Adipose tissue (tissue), 3 donors: ENCODE measurements at regions not wholly inside any gene's neighbourhood (a gene's known extent, or its start where the extent isn't known, plus 50 kb on each side); places are given as distances from the start of the nearest gene placed in this dataset.
"Not testable (repeated sequence)": the region's sequence is repeated elsewhere in the genome, so short reads cannot be mapped to it uniquely, and the experiment has no call there.

Experiments used
- H3K27ac ChIP-seq: one replicate; pipeline ENCODE4 v1.5.1; 2013; ENCODE audit warnings: low read depth, low read length
- WGBS, 3 donors: extraction: QIAGEN DNeasy Blood & Tissue Kit; methylation state at CpG; one replicate each; pipeline ENCODE4 v1.1.7; 2013; 5-methylcytosine and 5-hydroxymethylcytosine counted together
- donor health status: healthy with polysubstance abuse.
- donor health status: Bipolar disorder and iron deficiency.
- donor health status: healthy.

DNA sequence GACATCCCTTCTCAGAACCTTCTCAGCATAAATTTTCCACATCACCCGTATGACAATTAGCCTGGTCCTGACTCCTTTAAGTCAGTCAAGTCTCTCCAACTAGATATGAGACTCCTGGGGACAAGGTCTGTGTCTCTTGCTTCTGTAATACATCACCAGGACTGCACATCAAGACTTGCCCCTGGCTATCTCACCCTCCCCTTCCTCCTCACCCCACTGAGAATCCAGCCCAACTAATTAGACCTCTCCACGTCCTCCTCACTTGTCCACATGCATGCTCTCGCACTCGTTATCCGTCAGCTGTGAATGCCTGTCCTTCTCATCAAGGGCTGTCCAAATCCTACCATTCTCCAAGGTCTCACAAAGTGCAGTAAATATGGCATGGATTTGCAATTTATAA lies 542.8 kb downstream of the PTPRU start:
- no peak overlapping the region for H3K27ac ChIP-seq
- WGBS, 3 donors, result 72 to 85% (median 84%) methylated on average over 5 of the region's 5 CpGs

DNA sequence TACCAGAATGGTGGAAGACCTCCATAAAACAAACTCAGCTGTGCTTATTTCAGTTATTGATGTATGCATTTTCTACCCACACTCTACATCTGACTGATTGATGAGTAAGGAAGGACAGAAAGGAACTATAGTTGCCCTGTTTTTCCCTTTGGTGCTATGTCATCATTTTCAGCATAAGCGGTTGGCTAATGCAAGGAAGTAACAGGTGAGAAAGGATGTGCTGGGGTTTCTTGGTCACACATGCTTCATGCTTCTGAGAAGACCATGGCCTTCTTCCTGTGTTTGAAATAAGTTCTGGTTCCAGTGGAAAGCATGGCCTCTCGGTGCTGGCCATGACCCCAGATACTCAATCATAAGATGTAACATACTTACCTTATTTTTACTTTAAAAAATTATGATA lies 541.2 kb downstream of the PTPRU start:
- H3K27ac ChIP-seq, result no peak overlapping the region
- 84 to 92% (median 88%) methylated on average over 2 of the region's 2 CpGs for WGBS, 3 donors

- no peak overlapping the region for H3K27ac ChIP-seq
- WGBS, 3 donors, result 88 to 99% (median 88%) methylated on average over 2 of the region's 2 CpGs
Observed at GRCh38 chr1:29774355-29774754, 538.0 kb downstream of the PTPRU start.

DNA sequence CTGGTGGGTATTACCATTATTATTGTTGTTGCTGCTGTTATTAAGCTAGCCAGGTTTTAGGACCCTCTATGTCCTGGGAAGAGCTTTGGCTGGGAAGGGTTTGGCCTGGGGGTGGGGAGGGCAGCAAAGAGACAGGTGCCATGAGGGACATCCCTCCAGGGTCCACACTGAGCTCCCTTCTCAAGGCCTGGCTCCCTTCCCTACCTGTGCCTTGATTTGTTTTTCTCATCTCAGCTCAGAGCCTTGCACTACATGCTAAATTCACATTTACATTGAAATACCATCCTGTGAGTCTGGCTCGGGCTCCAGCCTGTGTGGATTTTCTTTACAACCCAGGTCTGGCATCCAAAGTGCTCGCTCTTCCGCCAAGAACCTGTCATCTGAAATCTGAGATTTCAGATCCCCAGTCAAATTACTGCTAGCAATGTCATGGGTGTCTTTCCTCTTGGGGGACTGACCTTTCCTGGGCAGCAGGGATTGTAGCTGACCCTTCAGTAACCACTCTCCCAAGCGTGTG lies 536.3 kb downstream of the PTPRU start:
- no peak overlapping the region for H3K27ac ChIP-seq
- 59 to 65% (median 60%) methylated on average over 4 of the region's 4 CpGs for WGBS, 3 donors

DNA sequence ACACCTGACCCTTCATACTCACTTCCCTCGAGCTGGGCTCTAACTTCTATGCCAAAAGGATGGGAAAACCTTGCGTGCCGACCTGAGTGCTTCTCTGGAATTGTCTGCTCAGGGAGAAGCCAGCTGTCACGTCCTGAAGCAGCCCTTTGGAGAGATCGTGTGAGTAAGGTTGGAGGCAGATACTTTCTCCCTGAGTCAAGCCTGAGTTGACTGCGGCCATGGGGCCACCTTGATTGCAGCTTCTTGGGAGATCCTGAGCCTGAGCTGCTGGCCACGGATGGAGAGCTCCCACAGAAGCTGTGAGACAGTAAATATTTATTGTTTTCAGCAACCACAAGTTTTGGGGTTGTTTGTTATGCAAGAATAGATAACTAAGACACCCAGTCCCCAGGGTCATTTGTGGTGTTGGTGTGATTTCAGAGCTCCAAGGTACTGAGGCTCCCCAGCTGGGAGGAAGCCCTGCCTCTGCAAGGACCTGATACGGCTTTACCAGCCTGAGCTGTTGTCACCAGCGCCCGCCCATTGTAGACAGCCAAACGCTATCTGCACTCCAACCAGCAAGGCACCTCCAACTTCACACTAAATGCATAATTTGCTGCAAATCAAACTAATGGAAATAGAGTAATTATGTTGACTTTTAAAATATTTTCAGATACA lies 531.6 kb downstream of the PTPRU start:
- H3K27ac ChIP-seq, result no peak overlapping the region
- 51 to 59% (median 56%) methylated on average over 11 of the region's 11 CpGs for WGBS, 3 donors

DNA sequence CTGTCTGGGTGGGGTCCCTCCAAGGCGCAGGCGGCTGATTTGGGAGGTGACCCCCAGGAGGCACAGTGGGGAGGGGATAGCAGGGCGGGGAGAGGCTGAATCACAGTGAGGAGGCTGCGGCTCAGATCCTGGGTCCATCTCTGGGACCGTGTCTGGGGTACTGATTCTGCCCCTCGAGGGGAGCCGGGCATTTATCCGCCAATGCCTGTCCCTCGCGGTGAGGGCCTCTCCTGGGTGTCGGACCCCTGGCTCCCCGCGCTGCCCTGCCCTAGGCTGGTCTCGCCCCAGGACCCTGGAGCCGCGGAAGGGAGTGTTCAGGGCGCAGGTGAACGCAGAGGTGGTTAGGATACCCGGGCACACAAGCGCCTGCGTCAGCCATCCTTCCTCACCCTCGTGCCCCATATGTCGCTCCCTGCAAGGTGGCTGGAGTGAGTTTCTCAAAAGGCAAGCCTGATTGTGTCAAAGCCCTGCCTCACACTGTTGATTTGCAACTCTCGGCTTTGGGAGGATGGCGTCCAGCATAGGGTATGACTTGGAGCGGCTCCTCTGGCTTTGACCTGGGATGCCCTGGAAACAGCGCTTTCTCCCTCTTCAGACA lies 530.9 kb downstream of the PTPRU start:
- WGBS, 3 donors, result 65 to 69% (median 68%) methylated on average over 27 of the region's 27 CpGs
- no peak overlapping the region for H3K27ac ChIP-seq

- WGBS, 3 donors, result 81 to 89% (median 89%) methylated on average over 3 of the region's 3 CpGs
Observed at GRCh38 chr1:29762635-29763034, 526.3 kb downstream of the PTPRU start.

GRCh38 chr1:29761159-29761928 lies 525.0 kb downstream of the PTPRU start:
- no peak overlapping the region for H3K27ac ChIP-seq
- 56 to 66% (median 57%) methylated on average over 4 of the region's 4 CpGs for WGBS, 3 donors

More at GRCh38 chr1:29762635-29763034, 526.3 kb downstream of the PTPRU start:
- no peak overlapping the region for H3K27ac ChIP-seq

GRCh38 chr1:29760067-29760564 lies 523.8 kb downstream of the PTPRU start:
- 86 to 91% (median 90%) methylated on average over 7 of the region's 7 CpGs for WGBS, 3 donors
- H3K27ac ChIP-seq, result no peak overlapping the region

DNA sequence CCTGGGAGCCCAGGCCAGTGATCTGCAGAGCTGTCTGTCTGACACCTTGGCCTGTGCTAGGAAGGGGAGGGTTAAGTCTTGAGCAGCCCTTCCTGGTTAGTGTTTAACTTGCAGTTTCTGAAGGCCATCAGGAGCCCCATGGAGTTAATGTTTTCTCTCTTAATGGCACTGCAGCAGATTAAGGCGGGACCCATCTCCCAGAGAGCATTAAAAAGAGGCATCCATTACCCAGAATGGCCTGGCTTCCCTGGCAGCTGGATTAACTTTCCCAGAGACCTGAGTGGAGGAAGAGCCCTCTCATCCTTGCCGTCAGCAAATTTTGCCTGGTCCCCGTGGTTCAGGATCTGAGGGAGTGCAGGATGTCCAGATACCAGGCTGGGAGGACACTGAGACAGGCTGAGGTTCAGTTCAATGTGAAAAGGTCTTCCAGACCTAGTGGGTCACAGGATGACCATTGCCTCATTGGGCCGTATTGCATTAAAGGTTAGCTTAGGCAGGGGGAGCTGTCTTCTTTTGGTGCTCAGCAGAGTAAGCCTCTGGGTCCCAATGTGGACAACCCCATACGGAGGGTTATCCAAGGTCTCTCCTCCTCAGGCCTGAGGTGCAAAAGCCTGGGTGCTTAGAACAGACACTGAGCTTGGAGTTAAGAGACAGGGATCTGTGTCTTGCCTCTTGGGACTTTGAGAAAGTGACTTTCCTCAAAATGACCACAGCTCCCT lies 522.6 kb downstream of the PTPRU start:
- H3K27ac ChIP-seq, result no peak overlapping the region
- WGBS, 3 donors, result 26 to 42% (median 41%) methylated on average over 5 of the region's 5 CpGs

GRCh38 chr1:29757866-29758780 lies 521.8 kb downstream of the PTPRU start:
- no peak overlapping the region for H3K27ac ChIP-seq
- 60 to 63% (median 62%) methylated on average over 8 of the region's 8 CpGs for WGBS, 3 donors

GRCh38 chr1:29756901-29757725 lies 520.8 kb downstream of the PTPRU start:
- 73 to 80% (median 74%) methylated on average over 11 of the region's 11 CpGs for WGBS, 3 donors
- no peak overlapping the region for H3K27ac ChIP-seq

- no peak overlapping the region for H3K27ac ChIP-seq
- 81 to 86% (median 82%) methylated on average over 5 of the region's 5 CpGs for WGBS, 3 donors
Observed at GRCh38 chr1:29756498-29756897, 520.2 kb downstream of the PTPRU start.

DNA sequence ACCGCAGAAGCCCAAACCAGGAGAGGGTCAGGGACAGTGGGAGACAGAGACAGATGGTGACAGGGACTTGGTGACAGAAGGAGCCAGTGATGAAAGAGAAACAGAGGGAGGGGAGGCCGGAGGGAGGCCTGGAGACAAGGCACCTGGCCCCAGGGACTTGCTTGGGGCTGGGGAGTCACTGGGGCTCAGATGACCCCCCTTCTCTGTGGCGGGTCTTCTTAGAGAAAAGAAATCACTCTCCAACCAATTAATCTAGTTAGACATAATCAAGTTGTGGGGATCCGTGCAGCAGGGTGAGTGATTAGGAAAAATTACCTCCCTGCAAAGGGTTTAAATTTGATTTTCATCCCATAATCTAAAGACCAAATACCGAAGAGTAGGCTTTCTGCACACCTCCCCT lies 519.8 kb downstream of the PTPRU start:
- WGBS, 3 donors, result 63 to 67% (median 66%) methylated on average over 4 to 5 of the region's 5 CpGs
- H3K27ac ChIP-seq, result no peak overlapping the region

- not testable (repeated sequence) for H3K27ac ChIP-seq
- WGBS, 3 donors, result 59 to 77% (median 68%) methylated on average over 5 to 6 of the region's 6 CpGs
Observed at GRCh38 chr1:29755412-29756015, 519.2 kb downstream of the PTPRU start.

DNA sequence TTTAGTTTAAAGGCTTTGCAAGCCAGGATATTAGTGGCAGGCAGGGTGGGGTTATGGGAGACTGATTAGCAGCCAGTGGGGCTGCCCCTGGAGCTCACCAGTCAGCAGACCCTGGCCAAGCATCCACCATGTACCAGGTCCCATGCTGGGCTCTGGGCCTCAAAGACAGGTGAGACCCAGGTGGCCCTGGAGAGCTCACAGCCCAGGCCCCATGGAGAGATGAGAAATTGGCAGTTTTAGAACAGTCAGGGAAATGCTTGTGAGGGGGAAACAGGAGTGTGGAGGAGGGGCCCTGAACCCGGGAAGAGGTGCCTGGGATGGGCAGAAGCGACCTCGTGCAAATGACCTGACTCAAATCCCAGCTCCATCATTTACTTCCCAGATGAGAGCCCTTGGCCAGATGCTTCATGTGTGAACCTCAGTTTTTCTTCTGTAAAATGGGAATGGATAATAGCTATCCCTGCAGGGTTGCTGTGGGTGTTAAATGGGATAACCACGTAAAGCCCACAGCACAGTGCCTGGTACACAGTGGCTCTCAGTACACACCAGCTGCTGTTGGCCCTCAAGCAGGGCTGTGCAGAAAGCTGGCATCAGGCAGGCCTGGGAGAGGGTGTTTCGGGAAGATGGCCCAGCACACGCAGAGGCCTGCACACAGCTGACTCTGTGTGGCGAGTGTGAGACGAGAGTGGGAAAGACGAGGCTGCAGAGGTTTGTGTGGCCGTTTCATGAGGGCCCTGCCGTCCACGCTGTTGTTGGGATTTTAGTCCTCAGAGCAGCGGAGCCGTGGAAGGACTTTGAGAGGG lies 518.5 kb downstream of the PTPRU start:
- no peak overlapping the region for H3K27ac ChIP-seq
- 78 to 83% (median 82%) methylated on average over 14 of the region's 14 CpGs for WGBS, 3 donors
